Activated B cell treated with CpG ODN at 0.5 μM for 24 hours (primary cell): ENCODE measurements at regions not wholly inside any gene's neighbourhood (a gene's known extent, or its start where the extent isn't known, plus 50 kb on each side); places are given as distances from the start of the nearest gene placed in this dataset.

ENCODE experiments used
- ATAC-seq: fragments of 200-7000 bp; cut with Tn5 transposase; one replicate; pipeline ENCODE4 v1.10.0; 2021; ENCODE audit warnings: low read depth, mild to moderate bottlenecking, moderate library complexity
- CTCF ChIA-PET: fragments of 350-600 bp; sonication (Branson Sonifier 250); formaldehyde crosslinking; loops from one replicate; lab custom pipeline; 2021; ENCODE audit warnings: antibody characterized with exemption; lab: Charles Lee
- POLR2A ChIA-PET: fragments of 350-600 bp; sonication (Branson Sonifier 250); formaldehyde crosslinking; loops from one replicate; lab custom pipeline; 2021; ENCODE audit warnings: antibody characterized with exemption; lab: Charles Lee
- DNase-seq: peaks from one replicate; pipeline ENCODE4 v3.0.0; 2022
- H3K27ac Mint-ChIP-seq: one replicate; pipeline ENCODE4 v1.8.0; 2020; ENCODE audit warnings: mixed read lengths
- H3K27me3 Mint-ChIP-seq: one replicate; pipeline ENCODE4 v1.8.0; 2021; ENCODE audit warnings: mixed read lengths
- H3K36me3 Mint-ChIP-seq: one replicate; pipeline ENCODE4 v1.8.0; 2021; ENCODE audit warnings: low read depth, mixed read lengths
- H3K4me1 Mint-ChIP-seq: one replicate; pipeline ENCODE4 v1.8.0; 2021; ENCODE audit warnings: mixed read lengths
- H3K4me3 Mint-ChIP-seq: one replicate; pipeline ENCODE4 v1.8.0; 2020; ENCODE audit warnings: mild to moderate bottlenecking, mixed read lengths
- H3K9me3 Mint-ChIP-seq: one replicate; pipeline ENCODE4 v1.8.0; 2020; ENCODE audit warnings: mixed read lengths
- CTCF ChIP-seq: fragments of 200-600 bp; IDR thresholded peaks from one replicate; pipeline ENCODE4 v1.8.0; 2022; ENCODE audit warnings: antibody characterized with exemption, mild to moderate bottlenecking
- intact Hi-C: fragments of 100-400 bp; cut with micrococcal nuclease; formaldehyde crosslinking; loops from one replicate; pipeline ENCODE4 v1.15.1; 2024

- intact Hi-C loops, result no loop called here
- no peaks in the 10 kb centered on the region for H3K27me3 Mint-ChIP-seq
- DNase-seq (no peak), ATAC-seq (no peak)
- no peak for TF ChIP-seq CTCF
- ChIA-PET POLR2A (no interaction called here), CTCF (no interaction called here)
- no peak overlapping the region for H3K4me3 Mint-ChIP-seq
- H3K36me3 Mint-ChIP-seq, result no peaks in the 10 kb centered on the region
- H3K4me1 Mint-ChIP-seq, result no peaks in the 10 kb centered on the region
- peaks cover 1% of the 10 kb centered on the region for H3K9me3 Mint-ChIP-seq
- H3K27ac Mint-ChIP-seq, result no peak overlapping the region
Observed at GRCh38 chr5:52378237-52378636, 409.5 kb upstream of the ITGA1 start.

GRCh38 chr5:52388349-52388748, 399.4 kb upstream of the ITGA1 start:
- ChIA-PET CTCF (no interaction called here), POLR2A (no interaction called here)
- no peak for TF ChIP-seq CTCF
- no peaks in the 10 kb centered on the region for H3K4me1 Mint-ChIP-seq
- H3K27me3 Mint-ChIP-seq, result no peaks in the 10 kb centered on the region
- no peak for DNase-seq
- intact Hi-C loops, result no loop called here
- H3K4me3 Mint-ChIP-seq, result no peak overlapping the region
- H3K36me3 Mint-ChIP-seq, result no peaks in the 10 kb centered on the region
- no peak overlapping the region for H3K27ac Mint-ChIP-seq
- H3K9me3 Mint-ChIP-seq, result no peaks in the 10 kb centered on the region
- ATAC-seq, result no peak

GRCh38 chr5:52392321-52392720, 395.4 kb upstream of the ITGA1 start:
- no peaks in the 10 kb centered on the region for H3K9me3 Mint-ChIP-seq
- H3K36me3 Mint-ChIP-seq, result no peaks in the 10 kb centered on the region
- ATAC-seq (no peak), DNase-seq (no peak)
- POLR2A ChIA-PET, result no interaction called here
- H3K4me3 Mint-ChIP-seq, result no peak overlapping the region
- H3K4me1 Mint-ChIP-seq, result no peaks in the 10 kb centered on the region
- no peak overlapping the region for H3K27ac Mint-ChIP-seq
- intact Hi-C loops, result no loop called here
- CTCF ChIA-PET, result no interaction called here
- H3K27me3 Mint-ChIP-seq, result no peaks in the 10 kb centered on the region
- no peak for TF ChIP-seq CTCF

- CTCF ChIA-PET, result no interaction called here
- ATAC-seq (no peak), DNase-seq (no peak)
- H3K9me3 Mint-ChIP-seq, result peaks cover 5% of the 10 kb centered on the region
- no peaks in the 10 kb centered on the region for H3K4me1 Mint-ChIP-seq
- intact Hi-C loops, result no loop called here
- H3K36me3 Mint-ChIP-seq, result no peaks in the 10 kb centered on the region
- H3K27me3 Mint-ChIP-seq, result no peaks in the 10 kb centered on the region
- POLR2A ChIA-PET, result no interaction called here
- H3K4me3 Mint-ChIP-seq, result no peak overlapping the region
- no peak for TF ChIP-seq CTCF
- H3K27ac Mint-ChIP-seq, result no peak overlapping the region
Observed at GRCh38 chr5:52409835-52410234, 377.9 kb upstream of the ITGA1 start.

GRCh38 chr5:52419357-52419756, 368.4 kb upstream of the ITGA1 start:
- ChIA-PET CTCF (no interaction called here), POLR2A (no interaction called here)
- ATAC-seq, result no peak
- no peak for DNase-seq
- no peaks in the 10 kb centered on the region for H3K27me3 Mint-ChIP-seq
- intact Hi-C loops, result no loop called here
- no peak overlapping the region for H3K4me3 Mint-ChIP-seq
- H3K27ac Mint-ChIP-seq, result no peak overlapping the region
- no peaks in the 10 kb centered on the region for H3K9me3 Mint-ChIP-seq
- no peak for TF ChIP-seq CTCF
- H3K4me1 Mint-ChIP-seq, result no peaks in the 10 kb centered on the region
- H3K36me3 Mint-ChIP-seq, result no peaks in the 10 kb centered on the region
